SK-N-SH treated with all-trans-retinoic acid at 6 μM for 48 hours (cell line): ENCODE measurements at regions not wholly inside any gene's neighbourhood (a gene's known extent, or its start where the extent isn't known, plus 50 kb on each side); places are given as distances from the start of the nearest gene placed in this dataset.

Experiments
- ARNTL ChIP-seq: fragments of 450-650 bp; formaldehyde crosslinking; IDR thresholded peaks from 2 replicates; pipeline ENCODE4 v1.5.0; 2020; ENCODE audit warnings: low read depth, mild to moderate bottlenecking, moderate library complexity, borderline replicate concordance
- CSRNP3 ChIP-seq: fragments of 250-450 bp; sonication (Bioruptor Pico); IDR thresholded peaks from 2 replicates; pipeline ENCODE4 v1.5.1; 2021; ENCODE audit warnings: mild to moderate bottlenecking, moderate library complexity
- OSR1 ChIP-seq: fragments of 250-450 bp; sonication (Bioruptor Pico); IDR thresholded peaks from 2 replicates; pipeline ENCODE4 v1.8.0; 2022; ENCODE audit warnings: moderate library complexity, mild to moderate bottlenecking, inconsistent platforms
- RARB ChIP-seq: fragments of 250-450 bp; sonication (Bioruptor Pico); IDR thresholded peaks from 2 replicates; pipeline ENCODE4 v1.8.0; 2021; ENCODE audit warnings: mild to moderate bottlenecking, moderate library complexity
- ZFP3 ChIP-seq: fragments of 250-450 bp; sonication (Bioruptor Pico); IDR thresholded peaks from 2 replicates; pipeline ENCODE4 v1.5.0; 2020; ENCODE audit warnings: mild to moderate bottlenecking, moderate library complexity
- ZFP30 ChIP-seq: fragments of 450-650 bp; formaldehyde crosslinking; IDR thresholded peaks from 2 replicates; pipeline ENCODE4 v1.5.0; 2022; ENCODE audit warnings: mild to moderate bottlenecking, moderate library complexity
- ZNF70 ChIP-seq: fragments of 450-650 bp; formaldehyde crosslinking; IDR thresholded peaks from 2 replicates; pipeline ENCODE4 v1.5.0; 2020; ENCODE audit warnings: mild to moderate bottlenecking, moderate library complexity
- ZNF8 ChIP-seq: fragments of 450-650 bp; formaldehyde crosslinking; IDR thresholded peaks from 2 replicates; pipeline ENCODE4 v1.5.0; 2020; ENCODE audit warnings: mild to moderate bottlenecking, moderate library complexity

GRCh38 chr6:151695156-151695555, 112.3 kb upstream of the ESR1 start:
- TF ChIP-seq ZFP3 (CRISPR knock-in tag) (no peak), ZNF8 (CRISPR knock-in tag) (no peak), ZNF70 (CRISPR knock-in tag) (no peak), ARNTL (CRISPR knock-in tag) (no peak), RARB (no peak), OSR1 (CRISPR knock-in tag) (no peak), CSRNP3 (no peak), ZFP30 (CRISPR knock-in tag) (no peak)
